ENCODE measurements at regions not wholly inside any gene's neighbourhood (a gene's known extent, or its start where the extent isn't known, plus 50 kb on each side); places are given as distances from the start of the nearest gene placed in this dataset.
A peak's percentile ranks its signal among the peaks of the same experiment; 100 is the strongest.
"Not testable (repeated sequence)": the region's sequence is repeated elsewhere in the genome, so short reads cannot be mapped to it uniquely, and the experiment has no call there.

DNA sequence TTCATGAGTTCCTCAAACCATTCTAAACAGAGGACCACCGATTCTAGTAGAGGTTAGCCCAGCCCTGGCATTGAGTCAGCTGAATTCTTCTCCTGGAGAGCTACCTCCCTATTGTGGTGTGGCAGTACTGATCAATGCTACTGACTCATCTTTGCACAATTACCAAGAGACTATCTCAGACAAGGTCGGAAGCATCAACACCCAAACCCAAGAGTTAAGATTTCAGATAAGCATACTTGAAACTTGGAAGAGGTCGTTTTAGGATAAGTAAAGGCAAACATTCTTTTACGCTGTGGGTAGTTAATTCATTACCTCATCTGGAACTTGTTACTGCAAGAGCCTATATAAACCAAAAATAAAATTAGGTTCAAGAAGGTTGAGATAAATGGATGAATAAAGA, 154.6 kb upstream of the NRBF2 start:
- no peak overlapping the region for H3K4me3 ChIP-seq (ENCODE audit: low read depth, low read length)
- DNase-seq (ENCODE audit: low read depth): peak; percentile 76
- TF ChIP-seq, protein P1, sequence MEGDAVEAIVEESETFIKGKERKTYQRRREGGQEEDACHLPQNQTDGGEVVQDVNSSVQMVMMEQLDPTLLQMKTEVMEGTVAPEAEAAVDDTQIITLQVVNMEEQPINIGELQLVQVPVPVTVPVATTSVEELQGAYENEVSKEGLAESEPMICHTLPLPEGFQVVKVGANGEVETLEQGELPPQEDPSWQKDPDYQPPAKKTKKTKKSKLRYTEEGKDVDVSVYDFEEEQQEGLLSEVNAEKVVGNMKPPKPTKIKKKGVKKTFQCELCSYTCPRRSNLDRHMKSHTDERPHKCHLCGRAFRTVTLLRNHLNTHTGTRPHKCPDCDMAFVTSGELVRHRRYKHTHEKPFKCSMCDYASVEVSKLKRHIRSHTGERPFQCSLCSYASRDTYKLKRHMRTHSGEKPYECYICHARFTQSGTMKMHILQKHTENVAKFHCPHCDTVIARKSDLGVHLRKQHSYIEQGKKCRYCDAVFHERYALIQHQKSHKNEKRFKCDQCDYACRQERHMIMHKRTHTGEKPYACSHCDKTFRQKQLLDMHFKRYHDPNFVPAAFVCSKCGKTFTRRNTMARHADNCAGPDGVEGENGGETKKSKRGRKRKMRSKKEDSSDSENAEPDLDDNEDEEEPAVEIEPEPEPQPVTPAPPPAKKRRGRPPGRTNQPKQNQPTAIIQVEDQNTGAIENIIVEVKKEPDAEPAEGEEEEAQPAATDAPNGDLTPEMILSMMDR (IDR thresholded peaks at IDR 0.05; ENCODE audit: low read depth, low read length): no peak
- TF ChIP-seq MYC (IDR thresholded peaks at IDR 0.05; ENCODE audit: low read depth, low read length) (no peak), POLR2A (IDR thresholded peaks at IDR 0.05; ENCODE audit: extremely low read depth, insufficient read length) (no peak)
- TF ChIP-seq, protein P2, sequence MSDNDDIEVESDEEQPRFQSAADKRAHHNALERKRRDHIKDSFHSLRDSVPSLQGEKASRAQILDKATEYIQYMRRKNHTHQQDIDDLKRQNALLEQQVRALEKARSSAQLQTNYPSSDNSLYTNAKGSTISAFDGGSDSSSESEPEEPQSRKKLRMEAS (IDR thresholded peaks at IDR 0.05; ENCODE audit: low read depth, low read length): no peak

DNA sequence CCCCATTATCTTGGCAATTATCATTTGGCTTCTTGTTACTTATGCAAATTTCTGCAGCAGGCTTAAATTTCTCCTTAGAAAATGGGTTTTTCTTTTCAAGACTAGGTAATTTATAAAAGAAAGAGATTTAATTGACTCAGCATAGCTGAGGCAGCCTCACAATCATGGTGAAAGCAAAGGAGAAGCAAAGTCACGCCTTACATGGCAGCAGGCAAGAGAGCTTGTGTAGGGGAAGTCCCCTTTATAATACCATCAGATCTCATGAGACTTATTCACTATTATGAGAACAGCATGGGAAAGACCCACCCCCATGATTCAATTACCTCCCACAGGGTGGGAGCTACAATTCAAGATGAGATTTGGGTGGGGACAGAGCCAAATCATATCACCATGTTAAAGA, 158.3 kb upstream of the NRBF2 start:
- H3K4me3 ChIP-seq (ENCODE audit: low read depth, low read length); DNase-seq (ENCODE audit: low read depth): not testable (repeated sequence)

DNA sequence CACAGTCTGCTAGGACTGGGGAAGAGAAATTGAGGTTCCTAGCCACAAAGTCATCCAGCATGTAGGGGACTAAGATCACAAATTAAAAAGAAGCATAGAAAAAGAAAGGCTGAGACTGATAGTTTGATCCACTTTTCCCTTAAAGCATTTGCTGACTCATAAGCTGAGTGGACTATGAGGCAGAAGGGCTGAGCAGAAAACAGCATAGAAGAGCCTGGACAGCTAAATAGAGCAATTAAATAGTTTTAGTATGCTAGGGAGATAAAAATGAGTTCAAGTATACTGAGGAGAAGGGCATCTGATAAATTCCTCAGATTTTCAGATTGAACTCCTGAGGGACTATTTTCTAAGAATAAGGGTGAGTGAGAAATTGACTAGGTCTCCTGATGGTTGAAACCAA, 155.9 kb upstream of the EGR2 start:
- DNase-seq (ENCODE audit: low read depth): no peak
- H3K4me3 ChIP-seq (ENCODE audit: low read depth, low read length): no peak overlapping the region
- TF ChIP-seq POLR2A (IDR thresholded peaks at IDR 0.05; ENCODE audit: extremely low read depth, insufficient read length) (no peak), MYC (IDR thresholded peaks at IDR 0.05; ENCODE audit: low read depth, low read length) (no peak)
- TF ChIP-seq, protein P1 (IDR thresholded peaks at IDR 0.05; ENCODE audit: low read depth, low read length): no peak
- TF ChIP-seq, protein P2 (IDR thresholded peaks at IDR 0.05; ENCODE audit: low read depth, low read length): no peak

DNA sequence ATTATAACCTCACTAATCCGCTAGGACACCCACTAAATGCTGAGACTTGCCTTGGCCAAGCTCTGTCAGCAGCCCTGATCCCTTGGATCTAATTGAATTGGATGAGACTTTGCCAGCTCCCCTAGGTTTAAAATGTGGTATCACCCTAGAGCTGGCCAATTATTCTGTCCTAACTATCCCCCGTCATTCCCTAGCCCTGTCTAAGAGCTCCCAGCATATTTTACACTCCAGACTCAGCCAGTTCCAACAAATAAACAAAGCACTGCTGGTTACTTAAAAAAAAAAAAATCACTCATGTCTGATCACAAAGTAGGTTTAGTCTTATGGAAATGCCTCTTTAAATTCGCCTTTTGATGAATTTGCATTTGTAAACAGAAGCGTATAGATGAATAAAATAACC, 147.9 kb upstream of the EGR2 start:
- no peak for DNase-seq (ENCODE audit: low read depth)
- H3K4me3 ChIP-seq (ENCODE audit: low read depth, low read length): no peak overlapping the region
- TF ChIP-seq, protein P2 (IDR thresholded peaks at IDR 0.05; ENCODE audit: low read depth, low read length): no peak
- TF ChIP-seq MYC (IDR thresholded peaks at IDR 0.05; ENCODE audit: low read depth, low read length): no peak
- TF ChIP-seq POLR2A (IDR thresholded peaks at IDR 0.05; ENCODE audit: extremely low read depth, insufficient read length): no peak
- TF ChIP-seq, protein P1 (IDR thresholded peaks at IDR 0.05; ENCODE audit: low read depth, low read length): no peak

DNA sequence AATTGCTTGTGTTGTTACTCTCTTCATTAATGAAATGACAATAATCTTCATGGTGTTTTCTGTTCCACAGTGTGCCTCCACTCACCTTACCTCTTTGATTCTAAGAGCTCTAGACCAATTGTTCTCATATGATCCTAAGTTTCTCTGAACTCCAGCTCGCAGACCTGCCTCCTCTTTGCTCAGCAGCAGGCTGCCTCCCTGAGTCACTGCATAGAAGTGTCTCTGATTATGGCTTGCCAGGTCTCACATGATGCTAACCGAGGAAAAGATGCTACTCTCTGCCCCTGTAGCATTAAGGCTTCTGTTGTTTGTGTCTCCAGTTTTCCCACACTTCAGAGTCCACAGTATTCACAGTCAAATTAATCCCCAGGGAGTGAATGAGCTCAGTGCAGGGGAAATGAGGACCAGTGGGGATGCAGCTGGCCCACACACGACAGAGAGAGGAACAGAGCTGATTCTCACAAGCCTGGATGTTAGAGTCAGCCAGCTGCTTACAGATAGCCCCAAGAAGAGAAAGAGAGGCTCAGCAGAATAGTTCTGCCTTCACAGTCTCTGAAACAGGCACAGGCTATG, 145.9 kb upstream of the EGR2 start:
- TF ChIP-seq, protein P1 (IDR thresholded peaks at IDR 0.05; ENCODE audit: low read depth, low read length): no peak
- TF ChIP-seq, protein P2 (IDR thresholded peaks at IDR 0.05; ENCODE audit: low read depth, low read length): no peak
- TF ChIP-seq POLR2A (IDR thresholded peaks at IDR 0.05; ENCODE audit: extremely low read depth, insufficient read length) (no peak), MYC (IDR thresholded peaks at IDR 0.05; ENCODE audit: low read depth, low read length) (no peak)
- no peak for DNase-seq (ENCODE audit: low read depth)
- no peak overlapping the region for H3K4me3 ChIP-seq (ENCODE audit: low read depth, low read length)

DNA sequence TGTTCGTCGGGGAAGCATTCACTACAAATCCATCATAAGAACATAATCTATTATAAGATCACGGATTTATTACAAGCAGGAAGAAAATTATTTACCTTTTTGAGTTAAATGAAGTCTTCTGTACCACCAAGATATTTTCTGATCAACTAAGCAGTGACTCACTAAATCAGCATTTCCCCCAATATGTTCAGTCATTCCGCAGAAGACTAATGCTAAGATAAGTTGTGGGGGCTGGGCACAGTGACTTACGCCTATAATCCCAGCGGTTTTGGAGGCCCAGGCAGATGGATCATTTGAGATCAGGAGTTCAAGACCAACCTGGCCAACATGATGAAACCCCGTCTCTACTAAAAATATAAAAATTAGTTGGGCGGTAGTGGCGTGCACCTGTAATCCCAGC, 144.2 kb upstream of the EGR2 start:
- DNase-seq (ENCODE audit: low read depth): no peak
- no peak overlapping the region for H3K4me3 ChIP-seq (ENCODE audit: low read depth, low read length)
- TF ChIP-seq MYC (IDR thresholded peaks at IDR 0.05; ENCODE audit: low read depth, low read length) (no peak), POLR2A (IDR thresholded peaks at IDR 0.05; ENCODE audit: extremely low read depth, insufficient read length) (no peak)
- TF ChIP-seq, protein P2 (IDR thresholded peaks at IDR 0.05; ENCODE audit: low read depth, low read length): no peak
- TF ChIP-seq, protein P1 (IDR thresholded peaks at IDR 0.05; ENCODE audit: low read depth, low read length): no peak

All from NB4 (cell line).